Mesodermal cell (in vitro differentiated cells): ENCODE measurements at regions not wholly inside any gene's neighbourhood (a gene's known extent, or its start where the extent isn't known, plus 50 kb on each side); places are given as distances from the start of the nearest gene placed in this dataset.

Experiments
- H3K27ac ChIP-seq: 2 replicates; pipeline ENCODE4 v1.7.0; 2013; ENCODE audit warnings: mild to moderate bottlenecking, low read depth, low read length, moderate library complexity; ENCODE audit not compliant: severe bottlenecking
- H3K36me3 ChIP-seq: 2 replicates; pipeline ENCODE4 v1.7.1; 2013; ENCODE audit warnings: mild to moderate bottlenecking, low read length, moderate library complexity; ENCODE audit not compliant: control insufficient read depth, insufficient read depth
- H3K4me1 ChIP-seq: one replicate; pipeline ENCODE4 v1.7.1; 2013; ENCODE audit warnings: mild to moderate bottlenecking, low read length; ENCODE audit not compliant: insufficient read depth, control insufficient read depth, poor library complexity, severe bottlenecking
- H3K4me3 ChIP-seq: 2 replicates; pipeline ENCODE4 v1.7.0; 2013; ENCODE audit warnings: low read length, control low read depth, mild to moderate bottlenecking; ENCODE audit not compliant: insufficient read depth, poor library complexity, severe bottlenecking; ENCODE audit errors: extremely low read depth
- H3K9me3 ChIP-seq: 2 replicates; pipeline ENCODE4 v1.7.1; 2013; ENCODE audit warnings: mild to moderate bottlenecking, low read length, moderate library complexity; ENCODE audit not compliant: control insufficient read depth
- WGBS, 2 experiments: methylation state at CpG; one replicate each; pipeline ENCODE4 v1.1.5; 2013; ENCODE audit warnings: missing lambda C conversion rate in 2 of 2; ENCODE audit not compliant: insufficient coverage in 2 of 2; 5-methylcytosine and 5-hydroxymethylcytosine counted together

DNA sequence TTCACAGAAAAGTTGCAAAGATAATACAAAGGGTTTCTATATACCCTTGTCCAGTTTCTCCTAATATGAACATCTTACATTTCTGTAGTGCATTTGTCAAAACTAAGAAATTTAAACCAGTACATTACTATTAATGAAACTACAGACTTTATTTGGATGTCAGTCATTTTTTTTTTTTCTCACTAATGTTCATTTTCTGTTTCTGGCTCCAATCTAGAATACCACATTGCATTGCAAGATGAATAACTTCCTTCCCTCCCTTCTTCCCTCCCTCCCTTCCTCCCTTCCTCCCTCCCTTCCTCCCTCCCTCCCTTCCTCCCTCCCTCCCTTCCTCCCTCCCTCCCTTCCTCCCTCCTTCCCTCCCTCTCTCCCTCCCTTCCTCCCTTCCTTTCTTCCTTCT lies 509.2 kb upstream of the MCTP2 start:
- Histone ChIP-seq H3K4me1 (no peaks in the 10 kb centered on the region), H3K9me3 (no peaks in the 10 kb centered on the region), H3K27ac (no peak overlapping the region), H3K36me3 (no peaks in the 10 kb centered on the region), H3K4me3 (no peak overlapping the region)

DNA sequence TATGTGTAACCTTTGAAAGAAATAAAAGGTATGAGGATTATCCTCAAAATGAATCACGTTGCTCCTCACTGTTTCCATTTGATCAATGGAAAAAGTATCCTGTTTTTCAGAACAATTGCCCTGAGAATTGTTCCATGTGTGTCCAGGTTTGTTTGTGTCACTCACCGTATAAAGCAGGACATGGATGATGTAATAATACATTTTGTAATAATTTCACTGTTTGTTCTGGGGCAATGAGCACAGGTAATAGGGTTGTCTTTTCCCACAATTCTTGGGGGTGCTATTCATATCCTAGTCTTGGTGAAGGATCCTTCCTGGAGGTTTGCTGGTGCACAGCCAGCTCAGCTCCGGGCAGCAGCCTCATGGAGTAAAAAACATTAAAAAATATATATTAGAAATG lies 510.8 kb upstream of the MCTP2 start:
- Histone ChIP-seq H3K4me1 (no peaks in the 10 kb centered on the region), H3K27ac (no peak overlapping the region), H3K9me3 (no peaks in the 10 kb centered on the region), H3K4me3 (no peak overlapping the region), H3K36me3 (no peaks in the 10 kb centered on the region)
- WGBS, 2 experiments = 80 to 100% methylated on average over 1 to 2 of the region's 3 CpGs

DNA sequence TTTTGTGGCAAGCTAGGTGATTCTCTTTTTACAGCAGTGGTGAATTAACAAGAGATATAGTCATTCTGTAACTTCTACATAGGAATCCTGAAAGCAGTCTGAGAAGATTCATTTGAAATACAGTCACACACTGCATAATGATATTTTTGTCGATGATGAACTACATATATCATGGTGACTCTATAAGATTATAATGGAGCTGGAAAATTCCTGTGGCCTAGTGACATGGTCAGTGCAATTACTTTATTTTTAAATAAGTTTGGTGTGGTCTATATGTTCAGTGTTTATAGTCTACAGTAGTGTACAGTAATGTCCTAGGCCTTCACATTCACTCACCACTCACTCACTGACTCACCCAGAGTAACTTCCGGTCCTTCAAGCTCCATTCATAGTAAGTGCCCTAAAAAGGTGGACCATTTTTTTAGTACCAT lies 511.4 kb upstream of the MCTP2 start:
- Histone ChIP-seq H3K9me3 (no peaks in the 10 kb centered on the region), H3K36me3 (no peaks in the 10 kb centered on the region), H3K4me1 (no peaks in the 10 kb centered on the region), H3K4me3 (no peak overlapping the region), H3K27ac (no peak overlapping the region)
- WGBS, 2 experiments = 90 to 100% methylated on average over 1 to 2 of the region's 2 CpGs

- no peaks in the 10 kb centered on the region for H3K36me3 ChIP-seq
- H3K27ac ChIP-seq = no peak overlapping the region
- H3K4me3 ChIP-seq = no peak overlapping the region
- H3K4me1 ChIP-seq = no peaks in the 10 kb centered on the region
- WGBS, 2 experiments = 40 to 57% methylated on average over 3 to 5 of the region's 5 CpGs
- no peaks in the 10 kb centered on the region for H3K9me3 ChIP-seq
These were observed 514.6 kb upstream of the MCTP2 start for GRCh38 chr15:93716615-93717231.

GRCh38 chr15:93709708-93710107 lies 521.7 kb upstream of the MCTP2 start:
- WGBS, 2 experiments = 100% methylated on average over 1 of the region's 1 CpG; no CpG with 5 or more reads in 1 of the 2 experiments
- no peaks in the 10 kb centered on the region for H3K36me3 ChIP-seq
- H3K4me3 ChIP-seq = no peak overlapping the region
- H3K9me3 ChIP-seq = no peaks in the 10 kb centered on the region
- no peaks in the 10 kb centered on the region for H3K4me1 ChIP-seq
- no peak overlapping the region for H3K27ac ChIP-seq

GRCh38 chr15:93708724-93709445 lies 522.5 kb upstream of the MCTP2 start:
- no peak overlapping the region for H3K4me3 ChIP-seq
- H3K27ac ChIP-seq = no peak overlapping the region
- H3K4me1 ChIP-seq = no peaks in the 10 kb centered on the region
- no peaks in the 10 kb centered on the region for H3K36me3 ChIP-seq
- 90 to 94% methylated on average over 2 to 3 of the region's 6 CpGs for WGBS, 2 experiments
- H3K9me3 ChIP-seq = no peaks in the 10 kb centered on the region

- Histone ChIP-seq H3K4me3 (no peak overlapping the region), H3K27ac (no peak overlapping the region), H3K4me1 (no peaks in the 10 kb centered on the region), H3K9me3 (no peaks in the 10 kb centered on the region), H3K36me3 (no peaks in the 10 kb centered on the region)
- no CpG with 5 or more reads among the region's 5 CpGs for WGBS, 2 experiments
These were observed 523.6 kb upstream of the MCTP2 start for GRCh38 chr15:93707751-93708150.

- no peaks in the 10 kb centered on the region for H3K4me1 ChIP-seq
- WGBS, 2 experiments = 73 to 95% methylated on average over 2 to 6 of the region's 7 CpGs
- no peaks in the 10 kb centered on the region for H3K9me3 ChIP-seq
- H3K36me3 ChIP-seq = no peaks in the 10 kb centered on the region
- H3K4me3 ChIP-seq = no peak overlapping the region
- H3K27ac ChIP-seq = no peak overlapping the region
These were observed 524.7 kb upstream of the MCTP2 start for GRCh38 chr15:93706495-93707292.

- Histone ChIP-seq H3K4me1 (no peaks in the 10 kb centered on the region), H3K9me3 (no peaks in the 10 kb centered on the region), H3K36me3 (no peaks in the 10 kb centered on the region), H3K4me3 (no peak overlapping the region), H3K27ac (no peak overlapping the region)
- WGBS, 2 experiments = 95 to 100% methylated on average over 3 of the region's 7 CpGs
These were observed 525.5 kb upstream of the MCTP2 start for GRCh38 chr15:93705753-93706455.

DNA sequence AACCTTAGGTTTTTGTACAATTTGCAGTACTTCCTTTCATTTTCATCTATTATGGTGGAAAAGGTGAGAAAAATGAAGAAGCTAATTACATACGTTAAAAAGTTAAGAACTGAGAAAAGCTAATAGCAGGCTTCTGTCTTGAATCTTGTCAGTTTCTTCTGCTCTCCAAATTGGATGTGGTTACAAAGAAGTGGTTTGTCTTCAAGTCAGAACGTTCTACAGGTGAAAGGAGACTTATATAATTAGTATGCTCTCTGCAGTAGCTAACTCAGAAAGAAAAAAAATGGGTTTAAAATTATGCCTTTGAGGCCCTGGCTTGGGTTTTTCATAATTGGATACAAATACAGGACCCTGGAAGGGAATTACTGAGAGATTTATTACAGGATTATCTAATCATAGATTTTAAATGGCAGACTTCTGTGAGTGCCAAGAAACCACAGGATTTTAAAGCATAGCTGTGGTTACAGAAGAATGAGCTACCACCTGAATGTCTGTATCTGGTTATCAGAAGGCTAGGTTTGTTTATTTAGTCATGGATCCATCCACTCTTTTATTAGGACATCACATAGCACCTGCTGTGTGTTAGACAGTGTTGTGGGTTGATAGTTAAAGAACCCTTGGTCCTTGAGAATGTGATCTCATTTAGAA lies 528.1 kb upstream of the MCTP2 start:
- 85 to 100% methylated on average over 1 to 2 of the region's 2 CpGs for WGBS, 2 experiments
- Histone ChIP-seq H3K36me3 (no peaks in the 10 kb centered on the region), H3K9me3 (no peaks in the 10 kb centered on the region), H3K4me1 (no peaks in the 10 kb centered on the region), H3K4me3 (no peak overlapping the region), H3K27ac (no peak overlapping the region)
